ENCODE measurements at regions not wholly inside any gene's neighbourhood (a gene's known extent, or its start where the extent isn't known, plus 50 kb on each side); places are given as distances from the start of the nearest gene placed in this dataset.
"Not testable (repeated sequence)": the region's sequence is repeated elsewhere in the genome, so short reads cannot be mapped to it uniquely, and the experiment has no call there.

- Histone ChIP-seq H3K9me3 (no peaks in the 10 kb centered on the region), H3K27ac (no peak overlapping the region), H3K36me3 (no peaks in the 10 kb centered on the region), H3K4me3 (no peak overlapping the region), H3K27me3 (no peaks in the 10 kb centered on the region), H3K4me1 (no peaks in the 10 kb centered on the region)
- TF ChIP-seq, protein P1, sequence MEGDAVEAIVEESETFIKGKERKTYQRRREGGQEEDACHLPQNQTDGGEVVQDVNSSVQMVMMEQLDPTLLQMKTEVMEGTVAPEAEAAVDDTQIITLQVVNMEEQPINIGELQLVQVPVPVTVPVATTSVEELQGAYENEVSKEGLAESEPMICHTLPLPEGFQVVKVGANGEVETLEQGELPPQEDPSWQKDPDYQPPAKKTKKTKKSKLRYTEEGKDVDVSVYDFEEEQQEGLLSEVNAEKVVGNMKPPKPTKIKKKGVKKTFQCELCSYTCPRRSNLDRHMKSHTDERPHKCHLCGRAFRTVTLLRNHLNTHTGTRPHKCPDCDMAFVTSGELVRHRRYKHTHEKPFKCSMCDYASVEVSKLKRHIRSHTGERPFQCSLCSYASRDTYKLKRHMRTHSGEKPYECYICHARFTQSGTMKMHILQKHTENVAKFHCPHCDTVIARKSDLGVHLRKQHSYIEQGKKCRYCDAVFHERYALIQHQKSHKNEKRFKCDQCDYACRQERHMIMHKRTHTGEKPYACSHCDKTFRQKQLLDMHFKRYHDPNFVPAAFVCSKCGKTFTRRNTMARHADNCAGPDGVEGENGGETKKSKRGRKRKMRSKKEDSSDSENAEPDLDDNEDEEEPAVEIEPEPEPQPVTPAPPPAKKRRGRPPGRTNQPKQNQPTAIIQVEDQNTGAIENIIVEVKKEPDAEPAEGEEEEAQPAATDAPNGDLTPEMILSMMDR (IDR thresholded peaks at IDR 0.05): no peak
- intact Hi-C loops (cut with DNase I): no loop called here
- ATAC-seq (no peak), DNase-seq (no peak)
These were observed 388.9 kb upstream of the TRPC7 start for GRCh38 chr5:136754216-136754615.

- Histone ChIP-seq H3K4me1 (no peaks in the 10 kb centered on the region), H3K9me3 (no peaks in the 10 kb centered on the region), H3K27ac (no peak overlapping the region), H3K27me3 (no peaks in the 10 kb centered on the region), H3K36me3 (no peaks in the 10 kb centered on the region), H3K4me3 (no peak overlapping the region)
- ATAC-seq (no peak), DNase-seq (no peak)
- intact Hi-C loops (cut with DNase I): no loop called here
- TF ChIP-seq, protein P1 (IDR thresholded peaks at IDR 0.05): no peak
These were observed 385.0 kb upstream of the TRPC7 start for GRCh38 chr5:136750224-136750862.

- no peak for ATAC-seq
- intact Hi-C loops (cut with DNase I): no loop called here
- no peaks in the 10 kb centered on the region for H3K9me3 ChIP-seq
- H3K27ac ChIP-seq: no peak overlapping the region
- H3K4me1 ChIP-seq: no peaks in the 10 kb centered on the region
- DNase-seq: no peak
- TF ChIP-seq, protein P1 (IDR thresholded peaks at IDR 0.05): no peak
- H3K36me3 ChIP-seq: no peaks in the 10 kb centered on the region
- no peaks in the 10 kb centered on the region for H3K27me3 ChIP-seq
- no peak overlapping the region for H3K4me3 ChIP-seq
These were observed 383.7 kb upstream of the TRPC7 start for GRCh38 chr5:136749016-136749415.

- Histone ChIP-seq H3K27me3 (no peaks in the 10 kb centered on the region), H3K4me1 (no peaks in the 10 kb centered on the region), H3K27ac (no peak overlapping the region), H3K4me3 (no peak overlapping the region), H3K9me3 (peaks cover 6% of the 10 kb centered on the region), H3K36me3 (no peaks in the 10 kb centered on the region)
- TF ChIP-seq, protein P1 (IDR thresholded peaks at IDR 0.05): no peak
- no peak for ATAC-seq
- no peak for DNase-seq
- intact Hi-C loops (cut with DNase I): no loop called here
These were observed 377.7 kb upstream of the TRPC7 start for GRCh38 chr5:136743052-136743451.

- intact Hi-C loops (cut with DNase I): no loop called here
- Histone ChIP-seq H3K9me3 (peaks cover 6% of the 10 kb centered on the region), H3K4me1 (no peaks in the 10 kb centered on the region), H3K36me3 (no peaks in the 10 kb centered on the region), H3K4me3 (no peak overlapping the region), H3K27me3 (no peaks in the 10 kb centered on the region), H3K27ac (no peak overlapping the region)
- DNase-seq (no peak), ATAC-seq (no peak)
- TF ChIP-seq, protein P1 (IDR thresholded peaks at IDR 0.05): no peak
These were observed 374.9 kb upstream of the TRPC7 start for GRCh38 chr5:136740228-136740627.

DNA sequence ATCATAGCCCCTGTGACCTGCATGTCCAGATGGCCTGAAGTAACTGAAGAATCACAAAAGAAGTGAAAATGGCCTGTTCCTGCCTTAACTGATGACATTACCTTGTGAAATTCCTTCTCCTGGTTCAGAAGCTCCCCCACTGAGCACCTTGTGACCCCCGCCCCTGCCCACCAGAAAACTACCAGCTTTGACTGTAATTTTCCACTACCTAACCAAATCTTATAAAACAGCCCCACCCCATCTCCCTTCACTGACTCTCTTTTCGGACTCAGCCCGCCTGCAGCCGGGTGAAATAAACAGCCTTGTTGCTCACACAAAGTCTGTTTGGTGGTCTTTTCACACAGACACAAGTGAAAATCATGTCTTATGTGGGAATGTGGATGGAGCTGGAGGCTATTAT, 373.9 kb upstream of the TRPC7 start:
- ATAC-seq; H3K9me3 ChIP-seq; H3K4me3 ChIP-seq; H3K27me3 ChIP-seq; H3K36me3 ChIP-seq; H3K27ac ChIP-seq; intact Hi-C loops (cut with DNase I); DNase-seq; H3K4me1 ChIP-seq: not testable (repeated sequence)
